OCI-LY1 (cell line): ENCODE measurements at regions not wholly inside any gene's neighbourhood (a gene's known extent, or its start where the extent isn't known, plus 50 kb on each side); places are given as distances from the start of the nearest gene placed in this dataset.

Experiments
- H2AFZ ChIP-seq: fragments of 200-600 bp; sonication (generic), shearing (Covaris generic); 2 replicates; pipeline ENCODE4 v1.6.0; 2014; ENCODE audit warnings: antibody characterized with exemption, mild to moderate bottlenecking, low read length
- H3F3A ChIP-seq: fragments of 200-600 bp; sonication (generic), shearing (Covaris generic); 2 replicates; pipeline ENCODE4 v1.6.0; 2014; ENCODE audit warnings: mild to moderate bottlenecking, antibody characterized with exemption, low read length, moderate library complexity; ENCODE audit not compliant: insufficient read depth
- H3K27ac ChIP-seq: fragments of 200-600 bp; sonication (generic); 2 replicates; pipeline ENCODE4 v1.5.1; 2014; ENCODE audit warnings: low read length, mixed run types, mild to moderate bottlenecking, low read depth; ENCODE audit not compliant: poor library complexity, severe bottlenecking
- H3K27me3 ChIP-seq: fragments of 200-600 bp; sonication (generic); 2 replicates; pipeline ENCODE4 v1.6.0; 2014; ENCODE audit warnings: antibody characterized with exemption, mild to moderate bottlenecking, low read length, moderate library complexity; ENCODE audit not compliant: insufficient read depth
- H3K36me3 ChIP-seq: fragments of 200-600 bp; sonication (generic); 2 replicates; pipeline ENCODE4 v1.6.1; 2014; ENCODE audit warnings: mild to moderate bottlenecking, antibody characterized with exemption, low read length, moderate library complexity, mixed read lengths; ENCODE audit not compliant: insufficient read depth
- H3K4me1 ChIP-seq: fragments of 200-600 bp; sonication (generic); 2 replicates; pipeline ENCODE4 v1.5.1; 2014; ENCODE audit warnings: mild to moderate bottlenecking, low read length, moderate library complexity; ENCODE audit not compliant: insufficient read depth, severe bottlenecking
- H3K4me2 ChIP-seq: fragments of 200-600 bp; sonication (generic), shearing (Covaris generic); 2 replicates; pipeline ENCODE4 v1.6.1; 2014; ENCODE audit warnings: low read length
- H3K4me3 ChIP-seq: fragments of 200-600 bp; sonication (generic); 2 replicates; pipeline ENCODE4 v1.5.1; 2014; ENCODE audit warnings: low read length, low read depth, mild to moderate bottlenecking, mixed read lengths; ENCODE audit not compliant: poor library complexity, severe bottlenecking
- H3K79me2 ChIP-seq: fragments of 200-600 bp; shearing (Covaris generic); 2 replicates; pipeline ENCODE4 v1.6.1; 2016; ENCODE audit warnings: mixed run types, low read length, mixed read lengths; ENCODE audit not compliant: insufficient read depth
- H3K9ac ChIP-seq: fragments of 200-600 bp; sonication (generic), shearing (Covaris generic); 2 replicates; pipeline ENCODE4 v1.6.1; 2014; ENCODE audit warnings: mild to moderate bottlenecking, low read length, mixed read lengths
- H3K9me2 ChIP-seq: fragments of 200-600 bp; sonication (generic), shearing (Covaris generic); 2 replicates; pipeline ENCODE4 v1.6.1; 2014; ENCODE audit warnings: low read depth, mild to moderate bottlenecking, low read length, mixed read lengths
- H3K9me3 ChIP-seq: fragments of 200-600 bp; shearing (Covaris generic); 2 replicates; pipeline ENCODE4 v1.6.1; 2014; ENCODE audit warnings: low read length, mixed read lengths
- H4K20me1 ChIP-seq: fragments of 200-600 bp; sonication (generic), shearing (Covaris generic); 2 replicates; pipeline ENCODE4 v1.6.0; 2016; ENCODE audit warnings: mild to moderate bottlenecking, low read length; ENCODE audit not compliant: insufficient read depth
- CTCF ChIP-seq: fragments of 200-600 bp; sonication (generic), shearing (Covaris generic); IDR thresholded peaks from 2 replicates; pipeline ENCODE4 v1.5.1; 2017; ENCODE audit warnings: mild to moderate bottlenecking, antibody characterized with exemption, low read length, moderate library complexity, mixed read lengths
- EZH2 ChIP-seq: fragments of 200-600 bp; sonication (generic), shearing (Covaris generic); IDR thresholded peaks from 2 replicates; pipeline ENCODE4 v1.8.0; 2017; ENCODE audit warnings: borderline replicate concordance, mixed run types, mild to moderate bottlenecking, antibody characterized with exemption, low read length, moderate library complexity, mixed read lengths

- Histone ChIP-seq H3K9me3 (no peaks in the 10 kb centered on the region), H3K4me2 (no peak overlapping the region), H3K36me3 (no peaks in the 10 kb centered on the region), H4K20me1 (no peaks in the 10 kb centered on the region), H3K27me3 (no peaks in the 10 kb centered on the region), H3K4me3 (no peak overlapping the region), H3K9me2 (no peaks in the 10 kb centered on the region), H3K79me2 (no peaks in the 10 kb centered on the region), H3K27ac (no peak overlapping the region), H3K4me1 (no peaks in the 10 kb centered on the region), H3K9ac (no peak overlapping the region), H2AFZ (no peak overlapping the region), H3F3A (no peaks in the 10 kb centered on the region)
- TF ChIP-seq CTCF (no peak), EZH2 (no peak)
Measured at GRCh38 chr14:22189881-22190280, 399.1 kb downstream of the DAD1 start.

GRCh38 chr14:22188318-22188717, 400.7 kb downstream of the DAD1 start:
- H3K9me3 ChIP-seq = no peaks in the 10 kb centered on the region
- no peak for TF ChIP-seq EZH2
- TF ChIP-seq CTCF = no peak
- H2AFZ ChIP-seq = no peak overlapping the region
- no peaks in the 10 kb centered on the region for H3K79me2 ChIP-seq
- no peaks in the 10 kb centered on the region for H3K4me1 ChIP-seq
- H3K4me3 ChIP-seq = no peak overlapping the region
- H3K27me3 ChIP-seq = no peaks in the 10 kb centered on the region
- no peak overlapping the region for H3K4me2 ChIP-seq
- no peaks in the 10 kb centered on the region for H4K20me1 ChIP-seq
- no peak overlapping the region for H3K27ac ChIP-seq
- H3K36me3 ChIP-seq = no peaks in the 10 kb centered on the region
- no peaks in the 10 kb centered on the region for H3K9me2 ChIP-seq
- no peaks in the 10 kb centered on the region for H3F3A ChIP-seq
- no peak overlapping the region for H3K9ac ChIP-seq

GRCh38 chr14:22185789-22186188, 403.2 kb downstream of the DAD1 start:
- TF ChIP-seq CTCF = no peak
- TF ChIP-seq EZH2 = no peak
- Histone ChIP-seq H3K27ac (no peak overlapping the region), H3K9me2 (no peaks in the 10 kb centered on the region), H3K27me3 (no peaks in the 10 kb centered on the region), H3K4me1 (no peaks in the 10 kb centered on the region), H3K79me2 (no peaks in the 10 kb centered on the region), H3K9ac (no peak overlapping the region), H3F3A (no peaks in the 10 kb centered on the region), H3K4me2 (no peak overlapping the region), H3K36me3 (no peaks in the 10 kb centered on the region), H3K9me3 (no peaks in the 10 kb centered on the region), H4K20me1 (no peaks in the 10 kb centered on the region), H2AFZ (no peak overlapping the region), H3K4me3 (no peak overlapping the region)
